HEK293T (cell line): ENCODE measurements at regions not wholly inside any gene's neighbourhood (a gene's known extent, or its start where the extent isn't known, plus 50 kb on each side); places are given as distances from the start of the nearest gene placed in this dataset.

Experiments
- CTCF ChIA-PET: fragments of 350-600 bp; formaldehyde crosslinking; extraction: SDS; loops from one replicate; lab custom pipeline; 2021; ENCODE audit warnings: antibody characterized with exemption, inconsistent platforms; lab: Yijun Ruan, JAX
- POLR2A ChIA-PET: fragments of 350-600 bp; formaldehyde crosslinking; extraction: SDS; loops from one replicate; lab custom pipeline; 2020; ENCODE audit warnings: antibody characterized with exemption, inconsistent platforms; lab: Yijun Ruan, JAX
- DNase-seq: peaks from one replicate; pipeline ENCODE4 v3.0.0; 2012; ENCODE audit warnings: mixed read lengths; ENCODE audit errors: extremely low spot score
- ARNT ChIP-seq: fragments of 450-650 bp; IDR thresholded peaks from 2 replicates; pipeline ENCODE4 v1.6.1; 2017; ENCODE audit warnings: mild to moderate bottlenecking
- BHLHE40 ChIP-seq: fragments of 450-650 bp; IDR thresholded peaks from 2 replicates; pipeline ENCODE4 v1.6.1; 2016; ENCODE audit warnings: mild to moderate bottlenecking, moderate library complexity, borderline replicate concordance
- CTBP1 ChIP-seq: fragments of 450-650 bp; IDR thresholded peaks from 2 replicates; pipeline ENCODE4 v1.6.1; 2016; ENCODE audit warnings: borderline replicate concordance
- ELF4 ChIP-seq: fragments of 450-650 bp; IDR thresholded peaks from 2 replicates; pipeline ENCODE4 v1.6.1; 2017; ENCODE audit warnings: antibody characterized with exemption
- FOXA1 ChIP-seq: fragments of 450-650 bp; IDR thresholded peaks from 2 replicates; pipeline ENCODE4 v1.6.1; 2016; ENCODE audit warnings: mild to moderate bottlenecking
- FOXK2 ChIP-seq: fragments of 450-650 bp; IDR thresholded peaks from 2 replicates; pipeline ENCODE4 v1.6.1; 2016; ENCODE audit warnings: mild to moderate bottlenecking
- FOXM1 ChIP-seq: fragments of 450-650 bp; IDR thresholded peaks from 2 replicates; pipeline ENCODE4 v1.6.1; 2017; ENCODE audit warnings: mild to moderate bottlenecking, borderline replicate concordance
- HDGF ChIP-seq: fragments of 450-650 bp; IDR thresholded peaks from 2 replicates; pipeline ENCODE4 v1.6.1; 2017; ENCODE audit warnings: antibody characterized with exemption, borderline replicate concordance
- L3MBTL2 ChIP-seq: fragments of 450-650 bp; conservative IDR thresholded peaks from 2 replicates; pipeline ENCODE4 v1.6.1; 2016; ENCODE audit warnings: mild to moderate bottlenecking
- NFRKB ChIP-seq: fragments of 450-650 bp; IDR thresholded peaks from 2 replicates; pipeline ENCODE4 v1.6.1; 2016; ENCODE audit warnings: mild to moderate bottlenecking, moderate library complexity
- PKNOX1 ChIP-seq: fragments of 450-650 bp; IDR thresholded peaks from 2 replicates; pipeline ENCODE4 v1.6.1; 2016
- SP1 ChIP-seq: fragments of 450-650 bp; IDR thresholded peaks from 2 replicates; pipeline ENCODE4 v1.6.1; 2017
- SUZ12 ChIP-seq: fragments of 450-650 bp; IDR thresholded peaks from 2 replicates; pipeline ENCODE4 v1.6.1; 2016; ENCODE audit warnings: mild to moderate bottlenecking
- TARDBP ChIP-seq: fragments of 450-650 bp; IDR thresholded peaks from 2 replicates; pipeline ENCODE4 v1.6.1; 2016
- ZNF384 ChIP-seq: fragments of 450-650 bp; IDR thresholded peaks from 2 replicates; pipeline ENCODE4 v1.6.1; 2016

- ChIA-PET POLR2A (no interaction called here), CTCF (no interaction called here)
- no peak for DNase-seq
- TF ChIP-seq PKNOX1 = peak; percentile 34; the same call in 1 of the 2 replicates
- TF ChIP-seq FOXM1 = no peak
These were observed 72.1 kb upstream of the MYCBP2 start for GRCh38 chr13:77398825-77399620.

- ChIA-PET CTCF (interaction anchor here (0.6 kb wide), 1 partner anchor 43 kb away, joined by 6 read pairs; no protein-coding TSS in a partner anchor), POLR2A (no interaction called here)
- TF ChIP-seq ARNT (no peak), FOXM1 (no peak), BHLHE40 (no peak), ZNF384 (no peak), FOXA1 (no peak), TARDBP (no peak)
- DNase-seq = no peak
These were observed 70.7 kb upstream of the MYCBP2 start for GRCh38 chr13:77397636-77398035.

- no peak for TF ChIP-seq ELF4
- no peak for TF ChIP-seq SP1
- TF ChIP-seq FOXM1 = no peak
- TF ChIP-seq FOXK2 = no peak
- TF ChIP-seq ZNF384 = no peak
- TF ChIP-seq L3MBTL2 = no peak
- TF ChIP-seq ARNT = no peak
- no peak for TF ChIP-seq FOXA1
- TF ChIP-seq BHLHE40 = no peak
- TF ChIP-seq NFRKB = no peak
- TF ChIP-seq HDGF = no peak
- no peak for TF ChIP-seq PKNOX1
- ChIA-PET POLR2A (no interaction called here), CTCF (no interaction called here)
These were observed 64.6 kb upstream of the MYCBP2 start for GRCh38 chr13:77391475-77391874.

GRCh38 chr13:77390391-77390790, 63.5 kb upstream of the MYCBP2 start:
- TF ChIP-seq SUZ12 (no peak), FOXK2 (no peak), NFRKB (no peak), CTBP1 (no peak), HDGF (no peak), FOXM1 (no peak), BHLHE40 (no peak)
- DNase-seq = no peak
- ChIA-PET CTCF (interaction anchor here (0.5 kb wide), 1 partner anchor 13 kb away, joined by 3 read pairs; no protein-coding TSS in a partner anchor), POLR2A (no interaction called here)

More at GRCh38 chr13:77391475-77391874, 64.6 kb upstream of the MYCBP2 start:
- no peak for DNase-seq

- ChIA-PET POLR2A (interaction anchor here (2.2 kb wide), 1 partner anchor 60 kb away, joined by 5 read pairs; no protein-coding TSS in a partner anchor), CTCF (interaction anchor here (0.7 to 0.8 kb wide), 2 partner anchors 63 to 391 kb away, joined by 3 read pairs; partner anchors contain the start of gene MYCBP2)
- DNase-seq = no peak
- TF ChIP-seq L3MBTL2 (no peak), FOXK2 (no peak), FOXA1 (no peak), BHLHE40 (no peak)
These were observed 62.7 kb upstream of the MYCBP2 start for GRCh38 chr13:77389625-77390000.

- CTCF ChIA-PET = interaction anchor here (0.6 to 1.0 kb wide), 5 partner anchors 11 to 391 kb away, joined by 3 to 4 read pairs (median 3); partner anchors contain the start of gene MYCBP2
These were observed 62.2 kb upstream of the MYCBP2 start for GRCh38 chr13:77388944-77389624.

More at GRCh38 chr13:77388944-77389624, 62.2 kb upstream of the MYCBP2 start:
- TF ChIP-seq NFRKB (no peak), HDGF (no peak), PKNOX1 (no peak), FOXA1 (no peak), BHLHE40 (no peak)
- DNase-seq = no peak
- POLR2A ChIA-PET = interaction anchor here (2.2 kb wide), 1 partner anchor 59 kb away, joined by 5 read pairs; no protein-coding TSS in a partner anchor
